Thoracic aorta (tissue), 2 donors: ENCODE measurements at regions not wholly inside any gene's neighbourhood (a gene's known extent, or its start where the extent isn't known, plus 50 kb on each side); places are given as distances from the start of the nearest gene placed in this dataset.

Experiments used
- ATAC-seq: fragments of 150-250 bp; one replicate; pipeline ENCODE4 v1.8.0; 2017; ENCODE audit warnings: low read depth; ENCODE audit not compliant: insufficient number of reproducible peaks, low FRiP score
- DNase-seq: peaks from one replicate; pipeline ENCODE4 v3.0.0-alpha.2; 2020; ENCODE audit warnings: low spot score
- H3K27ac ChIP-seq, 2 donors: fragments of 200-600 bp; sonication (generic); 1 replicate in 1 of 2; 2 replicates in 1 of 2; pipeline ENCODE4 v1.5.1; 2016; ENCODE audit warnings: mild to moderate bottlenecking in 2 of 2, moderate library complexity in 2 of 2
- H3K27me3 ChIP-seq: fragments of 200-600 bp; sonication (generic); replicated peaks from 2 replicates; pipeline ENCODE4 v1.6.0; 2016; ENCODE audit warnings: mild to moderate bottlenecking; ENCODE audit not compliant: insufficient read depth
- H3K36me3 ChIP-seq: fragments of 200-600 bp; sonication (generic); one replicate; pipeline ENCODE4 v1.5.1; 2016
- H3K4me1 ChIP-seq, 2 donors: fragments of 200-600 bp; sonication (generic); 1 replicate in 1 of 2; 2 replicates in 1 of 2; pipeline versions ENCODE4 v1.5.1 to v1.6.0; 2016; ENCODE audit warnings: low read depth in 2 of 2, mild to moderate bottlenecking in 1 of 2; ENCODE audit not compliant: control insufficient read depth in 1 of 2
- H3K4me3 ChIP-seq: fragments of 200-600 bp; sonication (generic); 2 replicates; pipeline ENCODE4 v1.5.1; 2016; ENCODE audit warnings: mild to moderate bottlenecking
- H3K9me3 ChIP-seq: fragments of 200-600 bp; sonication (generic); 2 replicates; pipeline ENCODE4 v1.5.1; 2016
- TF ChIP-seq, protein P1 (sequence below): fragments of 200-600 bp; sonication (generic); IDR thresholded peaks from one replicate; pipeline ENCODE4 v1.5.1; 2019; ENCODE audit warnings: antibody characterized with exemption

DNA sequence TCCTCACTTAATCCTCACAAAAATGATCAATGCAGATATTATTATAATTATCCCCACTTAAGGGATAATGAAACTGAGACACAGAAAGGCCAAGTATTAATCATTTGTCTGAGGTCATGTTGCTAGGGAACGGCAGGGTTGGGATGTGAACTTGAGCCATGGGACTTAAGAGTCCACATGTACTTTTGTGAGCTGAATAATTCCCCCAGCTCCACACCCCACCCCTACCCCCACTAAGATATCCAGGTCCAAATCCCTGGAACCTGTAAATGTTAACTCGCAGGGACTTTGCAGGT lies 290.5 kb upstream of the GADL1 start:
- ATAC-seq, result no peak
- TF ChIP-seq, protein P1, sequence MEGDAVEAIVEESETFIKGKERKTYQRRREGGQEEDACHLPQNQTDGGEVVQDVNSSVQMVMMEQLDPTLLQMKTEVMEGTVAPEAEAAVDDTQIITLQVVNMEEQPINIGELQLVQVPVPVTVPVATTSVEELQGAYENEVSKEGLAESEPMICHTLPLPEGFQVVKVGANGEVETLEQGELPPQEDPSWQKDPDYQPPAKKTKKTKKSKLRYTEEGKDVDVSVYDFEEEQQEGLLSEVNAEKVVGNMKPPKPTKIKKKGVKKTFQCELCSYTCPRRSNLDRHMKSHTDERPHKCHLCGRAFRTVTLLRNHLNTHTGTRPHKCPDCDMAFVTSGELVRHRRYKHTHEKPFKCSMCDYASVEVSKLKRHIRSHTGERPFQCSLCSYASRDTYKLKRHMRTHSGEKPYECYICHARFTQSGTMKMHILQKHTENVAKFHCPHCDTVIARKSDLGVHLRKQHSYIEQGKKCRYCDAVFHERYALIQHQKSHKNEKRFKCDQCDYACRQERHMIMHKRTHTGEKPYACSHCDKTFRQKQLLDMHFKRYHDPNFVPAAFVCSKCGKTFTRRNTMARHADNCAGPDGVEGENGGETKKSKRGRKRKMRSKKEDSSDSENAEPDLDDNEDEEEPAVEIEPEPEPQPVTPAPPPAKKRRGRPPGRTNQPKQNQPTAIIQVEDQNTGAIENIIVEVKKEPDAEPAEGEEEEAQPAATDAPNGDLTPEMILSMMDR, result no peak

DNA sequence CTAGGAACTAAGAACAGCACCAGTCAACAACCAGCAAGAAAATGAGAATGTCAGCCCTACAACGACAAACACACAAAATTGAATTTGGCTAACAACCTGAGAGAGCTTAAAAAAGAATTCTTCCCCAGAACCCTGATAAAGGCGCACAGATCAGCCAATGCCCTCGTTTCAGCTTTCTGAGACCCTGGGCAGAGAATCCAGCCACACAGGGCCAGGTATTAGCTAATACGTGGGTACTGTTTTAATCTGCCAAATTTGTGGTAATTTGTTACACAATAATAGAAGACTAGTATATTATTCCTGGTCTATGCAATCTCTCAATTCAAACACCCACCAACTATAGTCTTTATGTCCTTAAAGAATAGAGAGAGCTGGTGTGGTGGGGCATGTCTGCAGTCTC lies 291.6 kb upstream of the GADL1 start:
- ATAC-seq (no peak), DNase-seq (no peak)
- Histone ChIP-seq H3K27me3 (no peaks in the 10 kb centered on the region), H3K4me3 (no peak overlapping the region), H3K9me3 (no peaks in the 10 kb centered on the region), H3K36me3 (no peaks in the 10 kb centered on the region), H3K4me1 (peaks cover 12 to 39% of the 10 kb centered on the region in 2 donors), H3K27ac (no peak overlapping the region)
- TF ChIP-seq, protein P1, result no peak

More for the DNA sequence above, 290.5 kb upstream of the GADL1 start:
- Histone ChIP-seq H3K4me1 (peaks cover 12 to 39% of the 10 kb centered on the region in 2 donors), H3K36me3 (no peaks in the 10 kb centered on the region), H3K27me3 (no peaks in the 10 kb centered on the region), H3K27ac (no peak overlapping the region), H3K9me3 (no peaks in the 10 kb centered on the region), H3K4me3 (no peak overlapping the region)
- DNase-seq, result no peak

DNA sequence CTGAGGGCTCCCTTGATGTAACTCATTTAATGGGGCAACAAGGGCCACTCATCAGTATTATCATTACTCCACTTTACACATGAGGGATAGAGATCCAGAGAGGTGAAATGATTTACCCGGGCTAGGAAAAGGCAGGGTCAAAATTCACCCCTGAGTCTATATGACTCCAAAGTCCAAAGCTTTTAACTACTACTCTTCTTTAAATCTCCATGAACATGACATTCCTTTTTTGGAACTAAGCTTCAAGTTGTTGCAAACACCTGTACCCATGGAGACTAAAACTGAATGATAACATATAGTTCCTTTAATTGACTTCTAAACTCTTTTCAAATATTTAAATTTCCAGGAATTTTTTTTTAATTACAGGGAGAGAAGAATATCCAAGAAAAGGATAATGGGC lies 292.9 kb upstream of the GADL1 start:
- DNase-seq (no peak), ATAC-seq (no peak)
- no peaks in the 10 kb centered on the region for H3K36me3 ChIP-seq
- peaks cover 12 to 39% of the 10 kb centered on the region in 2 donors for H3K4me1 ChIP-seq
- TF ChIP-seq, protein P1, result no peak
- no peak overlapping the region for H3K4me3 ChIP-seq
- H3K27me3 ChIP-seq, result no peaks in the 10 kb centered on the region
- peak overlapping the region; percentile 7 to 69 for H3K27ac ChIP-seq
- no peaks in the 10 kb centered on the region for H3K9me3 ChIP-seq

DNA sequence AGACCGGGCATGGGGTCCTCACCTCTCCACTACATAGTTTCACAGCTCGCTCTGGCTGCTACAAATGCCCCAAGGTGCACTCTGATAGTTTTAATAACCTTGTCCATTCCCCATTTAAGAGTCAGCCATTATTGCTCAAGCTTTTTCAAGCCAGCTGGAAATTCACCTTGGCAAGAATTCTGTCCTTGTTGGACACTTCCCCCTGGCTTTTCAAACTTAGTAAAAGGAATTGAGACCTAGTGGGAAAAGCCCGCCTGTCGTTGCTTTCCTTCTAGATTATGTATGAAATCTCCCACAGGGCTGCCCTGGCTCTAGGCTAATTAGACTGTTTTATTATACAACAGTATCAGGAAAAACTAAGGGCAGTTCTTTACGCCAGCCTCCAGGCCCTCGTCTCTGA lies 293.7 kb upstream of the GADL1 start:
- H3K4me3 ChIP-seq, result peak overlapping the region; percentile 33
- peaks cover 12 to 39% of the 10 kb centered on the region in 2 donors for H3K4me1 ChIP-seq
- no peaks in the 10 kb centered on the region for H3K27me3 ChIP-seq
- H3K9me3 ChIP-seq, result no peaks in the 10 kb centered on the region
- TF ChIP-seq, protein P1, result no peak
- DNase-seq (no peak), ATAC-seq (peak; percentile 68)
- no peaks in the 10 kb centered on the region for H3K36me3 ChIP-seq
- H3K27ac ChIP-seq, result peak overlapping the region; percentile 7 to 69

DNA sequence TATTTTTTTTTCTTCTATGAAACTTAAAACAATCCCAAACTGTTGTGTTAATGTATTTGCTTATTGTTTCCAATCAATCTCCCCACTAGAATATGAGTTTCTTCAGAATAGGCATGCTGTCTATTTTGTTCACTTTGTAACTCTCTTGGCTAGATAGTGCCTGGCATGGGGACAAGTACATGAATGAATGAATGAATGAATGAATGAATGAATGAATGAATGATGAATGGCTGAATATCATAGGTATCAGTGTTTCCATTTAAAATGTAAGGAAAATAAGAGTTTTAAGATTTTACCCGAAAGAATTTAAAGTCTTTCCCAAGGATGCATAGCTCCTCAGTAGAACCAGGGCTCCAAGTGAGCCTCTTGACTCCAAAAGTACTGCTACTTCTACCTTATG lies 294.9 kb upstream of the GADL1 start:
- ATAC-seq, result no peak
- no peaks in the 10 kb centered on the region for H3K36me3 ChIP-seq
- TF ChIP-seq, protein P1, result no peak
- H3K4me1 ChIP-seq, result peaks cover 10 to 35% of the 10 kb centered on the region in 2 donors
- H3K27ac ChIP-seq, result no peak overlapping the region
- no peak for DNase-seq
- H3K4me3 ChIP-seq, result no peak overlapping the region
- no peaks in the 10 kb centered on the region for H3K27me3 ChIP-seq
- H3K9me3 ChIP-seq, result no peaks in the 10 kb centered on the region
